NCI-H345 (cell line): ENCODE measurements at regions not wholly inside any gene's neighbourhood (a gene's known extent, or its start where the extent isn't known, plus 50 kb on each side); places are given as distances from the start of the nearest gene placed in this dataset.

ENCODE experiments used
- DNase-seq: peaks from one replicate; lab custom pipeline; 2025; lab: John Stamatoyannopoulos, UW

DNA sequence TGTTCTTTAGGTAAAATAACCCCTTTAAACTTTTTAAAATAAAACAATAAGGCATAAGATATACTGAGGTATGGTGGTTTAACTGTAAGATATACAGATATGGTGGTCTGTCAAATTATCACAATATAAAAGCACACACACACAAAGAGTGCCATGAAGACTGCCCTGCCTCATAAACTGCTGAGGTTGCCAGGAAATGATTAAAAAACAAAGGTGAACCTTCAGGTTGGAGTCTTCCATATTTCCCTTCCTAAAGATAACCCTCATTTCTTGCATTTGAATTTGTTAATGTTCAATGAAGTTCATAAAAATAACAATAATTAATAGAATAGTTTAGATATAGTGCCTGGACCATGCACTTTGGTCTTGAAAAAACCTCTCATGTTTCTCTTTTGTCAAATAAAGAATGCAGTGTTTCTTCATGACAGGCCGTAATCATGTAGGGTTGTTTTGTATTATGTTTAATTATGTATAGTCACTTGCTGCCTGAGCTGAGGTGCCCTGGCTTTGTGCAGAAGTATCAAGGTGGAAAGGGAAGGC is 123.6 kb upstream of the B3GALT2 start:
- no peak for DNase-seq

DNA sequence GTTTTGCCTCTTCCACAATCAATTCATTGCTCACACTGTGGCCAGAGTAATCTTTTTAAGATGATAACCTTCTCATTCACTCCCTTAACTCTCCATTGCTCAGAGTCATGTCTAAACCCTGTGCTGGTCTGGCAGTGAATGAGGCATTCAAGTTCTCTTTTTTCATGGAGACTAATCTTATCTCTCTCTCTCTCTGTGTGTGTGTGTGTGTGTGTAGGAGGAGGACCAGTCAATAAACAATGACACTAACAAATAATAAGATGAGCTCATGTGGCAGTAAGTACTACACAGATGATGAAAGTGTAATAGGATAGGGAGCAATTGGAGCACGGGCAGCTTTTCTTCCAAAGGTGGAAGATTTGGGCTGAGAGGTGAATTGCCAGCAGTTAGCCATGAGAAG is 122.0 kb upstream of the B3GALT2 start:
- no peak for DNase-seq

DNA sequence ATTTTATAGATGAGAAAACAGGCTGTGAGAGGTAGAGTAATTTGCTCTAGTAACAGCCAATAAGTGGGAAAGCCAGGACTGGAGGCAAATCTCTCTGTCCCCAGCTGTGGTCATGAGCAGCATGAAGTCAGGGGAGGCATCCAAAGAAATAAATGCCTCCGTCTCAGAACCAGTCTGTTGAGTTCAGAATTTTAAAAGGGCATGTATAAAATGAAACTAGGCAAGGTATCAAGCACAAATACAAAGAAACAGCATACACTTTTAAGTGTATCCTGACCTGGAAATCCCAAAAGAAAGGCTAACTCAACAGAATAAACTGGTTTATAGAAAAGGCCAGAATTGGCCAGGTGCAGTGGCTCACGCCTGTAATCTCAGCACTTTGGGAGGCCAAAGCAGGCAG is 120.0 kb upstream of the B3GALT2 start:
- no peak for DNase-seq
